Left ventricle myocardium inferior (tissue), 1 donor: ENCODE measurements at regions not wholly inside any gene's neighbourhood (a gene's known extent, or its start where the extent isn't known, plus 50 kb on each side); places are given as distances from the start of the nearest gene placed in this dataset.

Source experiments
- DNase-seq: peaks from one replicate; pipeline ENCODE4 v3.0.0-alpha.2; 2020
- H3K27ac ChIP-seq: fragments of 200-600 bp; replicated peaks from 2 replicates; pipeline ENCODE4 v1.8.0; 2021
- H3K27me3 ChIP-seq: fragments of 200-600 bp; 2 replicates; pipeline ENCODE4 v1.8.0; 2021; ENCODE audit warnings: low read depth
- H3K36me3 ChIP-seq: fragments of 200-600 bp; 2 replicates; pipeline ENCODE4 v1.8.0; 2021
- H3K4me1 ChIP-seq: fragments of 200-600 bp; 2 replicates; pipeline ENCODE4 v1.8.0; 2021
- H3K4me3 ChIP-seq: fragments of 200-600 bp; 2 replicates; pipeline ENCODE4 v1.8.0; 2021; ENCODE audit warnings: mild to moderate bottlenecking, moderate library complexity
- H3K9me3 ChIP-seq: fragments of 200-600 bp; replicated peaks from 2 replicates; pipeline ENCODE4 v1.8.0; 2021
- CTCF ChIP-seq: fragments of 200-600 bp; IDR thresholded peaks from 2 replicates; pipeline ENCODE4 v1.8.0; 2021; ENCODE audit warnings: antibody characterized with exemption, mild to moderate bottlenecking, borderline replicate concordance
- intact Hi-C: fragments of 100-400 bp; cut with micrococcal nuclease; formaldehyde crosslinking; loops from one replicate; pipeline ENCODE4 v1.11.0; 2022
- donor health status: DM: no; HTN: yes; CAD: no; lungs with severe emphysema.

- no peak overlapping the region for H3K4me3 ChIP-seq
- H3K36me3 ChIP-seq: no peaks in the 10 kb centered on the region
Observed at GRCh38 chr5:155912291-155912690, 414.7 kb upstream of the SGCD start.

GRCh38 chr5:155914766-155915165 is 412.2 kb upstream of the SGCD start:
- Histone ChIP-seq H3K9me3 (no peaks in the 10 kb centered on the region), H3K27ac (no peak overlapping the region), H3K36me3 (no peaks in the 10 kb centered on the region), H3K27me3 (no peaks in the 10 kb centered on the region), H3K4me1 (peaks cover 17% of the 10 kb centered on the region), H3K4me3 (no peak overlapping the region)
- intact Hi-C loops: no loop called here
- DNase-seq: no peak
- TF ChIP-seq CTCF: no peak

More at GRCh38 chr5:155912291-155912690, 414.7 kb upstream of the SGCD start:
- no peaks in the 10 kb centered on the region for H3K4me1 ChIP-seq
- intact Hi-C loops: no loop called here
- no peaks in the 10 kb centered on the region for H3K9me3 ChIP-seq
- DNase-seq: no peak
- no peak for TF ChIP-seq CTCF
- no peak overlapping the region for H3K27ac ChIP-seq
- H3K27me3 ChIP-seq: no peaks in the 10 kb centered on the region

- intact Hi-C loops: no loop called here
- Histone ChIP-seq H3K4me1 (peaks cover 26% of the 10 kb centered on the region), H3K27ac (no peak overlapping the region), H3K9me3 (no peaks in the 10 kb centered on the region), H3K36me3 (no peaks in the 10 kb centered on the region), H3K27me3 (no peaks in the 10 kb centered on the region), H3K4me3 (no peak overlapping the region)
- no peak for TF ChIP-seq CTCF
- no peak for DNase-seq
Observed at GRCh38 chr5:155915601-155916000, 411.4 kb upstream of the SGCD start.

- no peak for DNase-seq
- TF ChIP-seq CTCF: no peak
- no peaks in the 10 kb centered on the region for H3K9me3 ChIP-seq
- intact Hi-C loops: no loop called here
- peaks cover 28% of the 10 kb centered on the region for H3K4me1 ChIP-seq
- H3K4me3 ChIP-seq: no peak overlapping the region
- no peaks in the 10 kb centered on the region for H3K36me3 ChIP-seq
- H3K27me3 ChIP-seq: no peaks in the 10 kb centered on the region
- H3K27ac ChIP-seq: no peak overlapping the region
Observed at GRCh38 chr5:155919126-155919525, 407.8 kb upstream of the SGCD start.

- no peak for DNase-seq
- intact Hi-C loops: no loop called here
- H3K36me3 ChIP-seq: no peaks in the 10 kb centered on the region
- H3K27ac ChIP-seq: no peak overlapping the region
- no peak for TF ChIP-seq CTCF
- peaks cover 28% of the 10 kb centered on the region for H3K4me1 ChIP-seq
- no peaks in the 10 kb centered on the region for H3K9me3 ChIP-seq
- H3K4me3 ChIP-seq: no peak overlapping the region
- H3K27me3 ChIP-seq: no peaks in the 10 kb centered on the region
Observed at GRCh38 chr5:155919725-155920124, 407.2 kb upstream of the SGCD start.

GRCh38 chr5:155921621-155922020 is 405.3 kb upstream of the SGCD start:
- Histone ChIP-seq H3K4me1 (peaks cover 28% of the 10 kb centered on the region), H3K27ac (no peak overlapping the region), H3K9me3 (no peaks in the 10 kb centered on the region), H3K27me3 (no peaks in the 10 kb centered on the region), H3K4me3 (no peak overlapping the region), H3K36me3 (no peaks in the 10 kb centered on the region)
- DNase-seq: no peak
- intact Hi-C loops: no loop called here
- TF ChIP-seq CTCF: no peak
